SK-N-SH (cell line): ENCODE measurements at regions not wholly inside any gene's neighbourhood (a gene's known extent, or its start where the extent isn't known, plus 50 kb on each side); places are given as distances from the start of the nearest gene placed in this dataset.

Source experiments
- CTCF ChIA-PET: fragments of 300-600, 350-600 bp; formaldehyde crosslinking; extraction: SDS; loops from one replicate; lab custom pipeline; 2021; lab: Yijun Ruan, JAX
- POLR2A ChIA-PET: fragments of 350-600 bp; sonication (Branson Sonifier 250); formaldehyde crosslinking; extraction: SDS; loops from one replicate; lab custom pipeline; 2020; ENCODE audit warnings: antibody characterized with exemption, inconsistent platforms; lab: Yijun Ruan, JAX
- DNase-seq: peaks from one replicate; pipeline ENCODE4 v3.0.0; 2012
- H2AFZ ChIP-seq: fragments of 200-600 bp; sonication (generic); 2 replicates; pipeline ENCODE4 v1.8.1; 2016; ENCODE audit warnings: antibody characterized with exemption, mild to moderate bottlenecking, low read depth
- H3F3A ChIP-seq: fragments of 200-600 bp; sonication (generic); replicated peaks from 2 replicates; pipeline ENCODE3; 2016; ENCODE audit warnings: antibody characterized with exemption, mild to moderate bottlenecking; ENCODE audit not compliant: insufficient read depth
- H3K27ac ChIP-seq, 2 experiments: fragments of 200-500 bp in 1 of 2; fragments of 200-600 bp in 1 of 2; sonication (Bioruptor generic) in 1 of 2; sonication (generic), shearing (Covaris generic) in 1 of 2; 2 replicates each; pipeline versions ENCODE4 v1.5.1 to v1.6.1; 2014 to 2016; ENCODE audit warnings: low read depth in 2 of 2, inconsistent platforms in 1 of 2, low read length in 1 of 2, mild to moderate bottlenecking in 1 of 2, mixed read lengths in 1 of 2
- H3K27me3 ChIP-seq: fragments of 200-600 bp; sonication (generic), shearing (Covaris generic); 2 replicates; pipeline ENCODE4 v1.6.1; 2016; ENCODE audit warnings: mixed run types; ENCODE audit not compliant: insufficient read depth
- H3K36me3 ChIP-seq, 2 experiments: fragments of 200-500 bp in 1 of 2; fragments of 200-600 bp in 1 of 2; sonication (Bioruptor generic) in 1 of 2; sonication (generic) in 1 of 2; replicated peaks in 1 of 2; 2 replicates each; pipeline versions ENCODE3 to v1.5.1; 2014 to 2016; ENCODE audit warnings: low read length in 1 of 2, mild to moderate bottlenecking in 1 of 2; ENCODE audit not compliant: insufficient read depth in 2 of 2, control insufficient read depth in 1 of 2
- H3K4me1 ChIP-seq, 2 experiments: fragments of 200-500 bp in 1 of 2; fragments of 200-600 bp in 1 of 2; sonication (Bioruptor generic) in 1 of 2; sonication (generic), shearing (Covaris generic) in 1 of 2; 2 replicates each; pipeline versions ENCODE4 v1.5.1 to v1.6.1; 2014 to 2016; ENCODE audit warnings: low read depth in 1 of 2, low read length in 1 of 2, mixed run types in 1 of 2; ENCODE audit not compliant: insufficient read depth in 2 of 2, control insufficient read depth in 1 of 2
- H3K4me2 ChIP-seq: fragments of 200-600 bp; sonication (generic), shearing (Covaris generic); 2 replicates; pipeline ENCODE4 v1.6.1; 2017; ENCODE audit warnings: mixed run types
- H3K4me3 ChIP-seq, 2 experiments: fragments of 200-500 bp in 1 of 2; fragments of 200-600 bp in 1 of 2; sonication (Bioruptor generic) in 1 of 2; sonication (generic), shearing (Covaris generic) in 1 of 2; 2 replicates each; pipeline versions ENCODE4 v1.5.1 to v1.8.1; 2014 to 2016; ENCODE audit warnings: low read depth in 2 of 2, inconsistent platforms in 1 of 2, low read length in 1 of 2, mild to moderate bottlenecking in 1 of 2, mixed read lengths in 1 of 2, moderate library complexity in 1 of 2
- H3K79me2 ChIP-seq: fragments of 200-600 bp; sonication (generic); 2 replicates; pipeline ENCODE4 v1.8.1; 2017; ENCODE audit warnings: mild to moderate bottlenecking; ENCODE audit not compliant: insufficient read depth
- H3K9ac ChIP-seq: fragments of 200-600 bp; sonication (generic); 2 replicates; pipeline ENCODE4 v1.6.1; 2017; ENCODE audit warnings: mixed run types
- H3K9me2 ChIP-seq: fragments of 200-600 bp; sonication (generic); 2 replicates; pipeline ENCODE4 v1.6.1; 2017; ENCODE audit warnings: mixed run types
- H3K9me3 ChIP-seq: fragments of 200-600 bp; sonication (generic); 2 replicates; pipeline ENCODE4 v1.6.1; 2017; ENCODE audit warnings: mixed run types, mild to moderate bottlenecking, moderate library complexity
- H4K20me1 ChIP-seq: fragments of 200-600 bp; sonication (generic); 2 replicates; pipeline ENCODE4 v1.6.1; 2017; ENCODE audit warnings: mild to moderate bottlenecking, mixed run types; ENCODE audit not compliant: insufficient read depth
- CHD2 ChIP-seq: fragments of 150-350 bp; IDR thresholded peaks from 2 replicates; pipeline ENCODE4 v1.6.1; 2018; ENCODE audit warnings: low read length; ENCODE audit not compliant: partially characterized antibody
- ELF1 ChIP-seq: IDR thresholded peaks from 2 replicates; pipeline ENCODE4 v1.4.0; 2012
- EZH2phosphoT487 ChIP-seq: fragments of 200-600 bp; sonication (generic); IDR thresholded peaks from 2 replicates; pipeline ENCODE4 v1.6.1; 2017; ENCODE audit warnings: low read depth, mixed run types, mild to moderate bottlenecking, antibody characterized with exemption, moderate library complexity, borderline replicate concordance
- GATA2 ChIP-seq: sonication (generic); formaldehyde crosslinking; IDR thresholded peaks from 2 replicates; pipeline ENCODE4 v1.5.0; 2020; ENCODE audit warnings: mild to moderate bottlenecking, missing genetic modification reagents
- JUND ChIP-seq: IDR thresholded peaks from 2 replicates; pipeline ENCODE4 v1.4.0; 2012
- MXI1 ChIP-seq: IDR thresholded peaks from 2 replicates; pipeline ENCODE4 v1.6.1; 2012; ENCODE audit warnings: mild to moderate bottlenecking, low read depth, low read length, improper control_type of control experiment
- POLR2AphosphoS5 ChIP-seq: IDR thresholded peaks from 2 replicates; pipeline ENCODE4 v1.6.1; 2012; ENCODE audit warnings: low read depth, low read length
- RFX5 ChIP-seq: IDR thresholded peaks from 2 replicates; pipeline ENCODE4 v1.6.1; 2012; ENCODE audit warnings: mild to moderate bottlenecking, improper control_type of control experiment, low read length
- TAF1 ChIP-seq: IDR thresholded peaks from 2 replicates; pipeline ENCODE4 v1.6.1; 2012; ENCODE audit warnings: low read depth, mild to moderate bottlenecking, low read length, moderate library complexity, borderline replicate concordance
- TEAD4 ChIP-seq: IDR thresholded peaks from 2 replicates; pipeline ENCODE4 v1.4.0; 2012; ENCODE audit warnings: mild to moderate bottlenecking, borderline replicate concordance; ENCODE audit not compliant: insufficient read depth
- WGBS: methylation state at CpG from one replicate; pipeline ENCODE4 v1.1.6; 2017; ENCODE audit warnings: low lambda C conversion rate; 5-methylcytosine and 5-hydroxymethylcytosine counted together
- TF ChIP-seq, protein P1 (sequence below): IDR thresholded peaks from 2 replicates; pipeline ENCODE4 v1.4.0; 2012; ENCODE audit warnings: low read depth, borderline replicate concordance
- TF ChIP-seq, protein P2 (sequence below): fragments of 200-600 bp; sonication (generic); IDR thresholded peaks from 2 replicates; pipeline ENCODE4 v1.6.1; 2017; ENCODE audit warnings: antibody characterized with exemption, mild to moderate bottlenecking, moderate library complexity

DNA sequence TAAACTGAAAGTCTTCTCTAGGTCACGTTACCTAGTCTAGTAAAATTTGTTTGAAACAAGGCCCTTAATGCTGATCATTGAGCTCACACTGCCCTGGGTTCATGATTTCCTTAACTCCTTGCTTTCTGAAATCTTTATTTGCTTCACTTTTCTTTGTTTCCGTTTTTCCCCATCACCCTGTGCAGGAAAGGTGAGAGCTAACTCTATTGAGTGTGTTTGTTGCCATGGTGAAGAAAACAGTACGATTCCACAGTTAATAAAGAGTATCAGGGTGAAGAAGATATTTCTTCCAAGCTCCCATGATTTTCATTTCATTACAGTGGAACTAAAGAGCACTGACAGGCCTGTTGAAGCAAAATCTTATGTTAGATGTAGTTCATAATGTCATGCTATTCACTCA is 276.2 kb downstream of the RAP2B start:
- Histone ChIP-seq H2AFZ (no peak overlapping the region), H3K27me3 (no peaks in the 10 kb centered on the region), H3K27ac (no peak overlapping the region), H3K4me1 (no peaks in the 10 kb centered on the region; a peak in 1 of 4 replicates), H3F3A (no peaks in the 10 kb centered on the region), H3K9me2 (no peaks in the 10 kb centered on the region), H4K20me1 (no peaks in the 10 kb centered on the region), H3K9ac (no peak overlapping the region), H3K4me2 (no peak overlapping the region), H3K36me3 (no peaks in the 10 kb centered on the region), H3K9me3 (no peaks in the 10 kb centered on the region), H3K4me3 (no peak overlapping the region), H3K79me2 (no peaks in the 10 kb centered on the region)
- POLR2A ChIA-PET, result no interaction called here
- no peak for TF ChIP-seq GATA2 (CRISPR knock-in tag)
- TF ChIP-seq ELF1, result no peak
- TF ChIP-seq TAF1, result no peak
- TF ChIP-seq CHD2, result no peak
- TF ChIP-seq JUND, result no peak
- TF ChIP-seq MXI1, result no peak
- TF ChIP-seq TEAD4, result no peak
- TF ChIP-seq EZH2phosphoT487, result no peak
- no peak for TF ChIP-seq POLR2AphosphoS5
- TF ChIP-seq RFX5, result no peak
- 30% methylated on average over 3 of the region's 3 CpGs for WGBS
- CTCF ChIA-PET, result no interaction called here
- no peak for DNase-seq

DNA sequence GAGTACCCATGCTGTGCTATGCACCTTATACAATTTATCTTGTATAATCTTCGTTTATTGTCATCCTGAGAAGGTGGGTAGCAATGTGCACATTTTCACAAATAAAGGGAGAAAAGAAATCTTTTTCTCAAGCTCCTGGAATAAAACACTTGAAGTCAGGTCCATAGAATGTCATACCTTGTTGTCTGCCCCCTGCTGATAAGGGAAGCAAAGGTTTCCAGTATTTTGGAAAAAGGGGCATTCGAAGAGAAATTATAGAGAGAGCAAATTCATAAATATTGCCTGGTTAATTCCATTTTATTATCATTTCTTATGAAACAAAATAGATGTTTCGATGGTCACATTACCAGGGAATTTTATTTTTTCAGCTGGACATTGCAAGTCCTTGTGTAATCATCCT is 277.8 kb downstream of the RAP2B start:
- Histone ChIP-seq H3K4me1 (no peaks in the 10 kb centered on the region; a peak in 1 of 4 replicates), H3K4me2 (no peak overlapping the region), H3K9me3 (no peaks in the 10 kb centered on the region)
- TF ChIP-seq, protein P1, sequence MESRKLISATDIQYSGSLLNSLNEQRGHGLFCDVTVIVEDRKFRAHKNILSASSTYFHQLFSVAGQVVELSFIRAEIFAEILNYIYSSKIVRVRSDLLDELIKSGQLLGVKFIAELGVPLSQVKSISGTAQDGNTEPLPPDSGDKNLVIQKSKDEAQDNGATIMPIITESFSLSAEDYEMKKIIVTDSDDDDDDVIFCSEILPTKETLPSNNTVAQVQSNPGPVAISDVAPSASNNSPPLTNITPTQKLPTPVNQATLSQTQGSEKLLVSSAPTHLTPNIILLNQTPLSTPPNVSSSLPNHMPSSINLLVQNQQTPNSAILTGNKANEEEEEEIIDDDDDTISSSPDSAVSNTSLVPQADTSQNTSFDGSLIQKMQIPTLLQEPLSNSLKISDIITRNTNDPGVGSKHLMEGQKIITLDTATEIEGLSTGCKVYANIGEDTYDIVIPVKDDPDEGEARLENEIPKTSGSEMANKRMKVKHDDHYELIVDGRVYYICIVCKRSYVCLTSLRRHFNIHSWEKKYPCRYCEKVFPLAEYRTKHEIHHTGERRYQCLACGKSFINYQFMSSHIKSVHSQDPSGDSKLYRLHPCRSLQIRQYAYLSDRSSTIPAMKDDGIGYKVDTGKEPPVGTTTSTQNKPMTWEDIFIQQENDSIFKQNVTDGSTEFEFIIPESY, result no peak
- TF ChIP-seq, protein P2, sequence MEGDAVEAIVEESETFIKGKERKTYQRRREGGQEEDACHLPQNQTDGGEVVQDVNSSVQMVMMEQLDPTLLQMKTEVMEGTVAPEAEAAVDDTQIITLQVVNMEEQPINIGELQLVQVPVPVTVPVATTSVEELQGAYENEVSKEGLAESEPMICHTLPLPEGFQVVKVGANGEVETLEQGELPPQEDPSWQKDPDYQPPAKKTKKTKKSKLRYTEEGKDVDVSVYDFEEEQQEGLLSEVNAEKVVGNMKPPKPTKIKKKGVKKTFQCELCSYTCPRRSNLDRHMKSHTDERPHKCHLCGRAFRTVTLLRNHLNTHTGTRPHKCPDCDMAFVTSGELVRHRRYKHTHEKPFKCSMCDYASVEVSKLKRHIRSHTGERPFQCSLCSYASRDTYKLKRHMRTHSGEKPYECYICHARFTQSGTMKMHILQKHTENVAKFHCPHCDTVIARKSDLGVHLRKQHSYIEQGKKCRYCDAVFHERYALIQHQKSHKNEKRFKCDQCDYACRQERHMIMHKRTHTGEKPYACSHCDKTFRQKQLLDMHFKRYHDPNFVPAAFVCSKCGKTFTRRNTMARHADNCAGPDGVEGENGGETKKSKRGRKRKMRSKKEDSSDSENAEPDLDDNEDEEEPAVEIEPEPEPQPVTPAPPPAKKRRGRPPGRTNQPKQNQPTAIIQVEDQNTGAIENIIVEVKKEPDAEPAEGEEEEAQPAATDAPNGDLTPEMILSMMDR, result peak; percentile 32
- TF ChIP-seq, all 33 proteins: peak for 1
- H3K27me3 ChIP-seq, result no peaks in the 10 kb centered on the region
- H3K4me3 ChIP-seq, result no peak overlapping the region
- H4K20me1 ChIP-seq, result no peaks in the 10 kb centered on the region
- H3K9me2 ChIP-seq, result no peaks in the 10 kb centered on the region
- H3K36me3 ChIP-seq, result no peaks in the 10 kb centered on the region
- CTCF ChIA-PET, result no interaction called here
- no peak overlapping the region for H2AFZ ChIP-seq
- POLR2A ChIA-PET, result no interaction called here
- 23% methylated on average over 3 of the region's 3 CpGs for WGBS
- no peak overlapping the region for H3K9ac ChIP-seq
- no peak overlapping the region for H3K27ac ChIP-seq
- no peaks in the 10 kb centered on the region for H3K79me2 ChIP-seq
- DNase-seq, result no peak
- H3F3A ChIP-seq, result no peaks in the 10 kb centered on the region
